ENCODE measurements at regions not wholly inside any gene's neighbourhood (a gene's known extent, or its start where the extent isn't known, plus 50 kb on each side); places are given as distances from the start of the nearest gene placed in this dataset.
"Not testable (repeated sequence)": the region's sequence is repeated elsewhere in the genome, so short reads cannot be mapped to it uniquely, and the experiment has no call there.

GRCh38 chr1:117708323-117709248 is 102.7 kb downstream of the TENT5C start:
- Histone ChIP-seq H3K9me3 (no peaks in the 10 kb centered on the region), H3K4me3 (no peak overlapping the region), H3K27ac (no peak overlapping the region), H3K36me3 (no peaks in the 10 kb centered on the region), H3K4me1 (no peaks in the 10 kb centered on the region), H3K27me3 (no peaks in the 10 kb centered on the region)
- DNase-seq = peak in 1 of 2 donors; percentile 39
- TF ChIP-seq CTCF (IDR thresholded peaks at IDR 0.05) (no peak), POLR2A (IDR thresholded peaks at IDR 0.05) (no peak)
- intact Hi-C loops (cut with DNase I; ENCODE audit: low total_unique reads) = no loop called here

GRCh38 chr1:117709249-117709691 is 103.4 kb downstream of the TENT5C start:
- Histone ChIP-seq H3K4me3 (no peak overlapping the region), H3K27ac (no peak overlapping the region), H3K27me3 (no peaks in the 10 kb centered on the region), H3K4me1 (no peaks in the 10 kb centered on the region), H3K36me3 (no peaks in the 10 kb centered on the region), H3K9me3 (no peaks in the 10 kb centered on the region)
- intact Hi-C loops (cut with DNase I; ENCODE audit: low total_unique reads) = no loop called here
- TF ChIP-seq POLR2A (IDR thresholded peaks at IDR 0.05) = no peak
- no peak for TF ChIP-seq CTCF (IDR thresholded peaks at IDR 0.05)
- no peak for DNase-seq

GRCh38 chr1:117710710-117711109 is 104.9 kb downstream of the TENT5C start:
- no peaks in the 10 kb centered on the region for H3K27me3 ChIP-seq
- DNase-seq = no peak
- H3K4me1 ChIP-seq = no peaks in the 10 kb centered on the region
- H3K36me3 ChIP-seq = no peaks in the 10 kb centered on the region
- no peak overlapping the region for H3K27ac ChIP-seq
- intact Hi-C loops (cut with DNase I; ENCODE audit: low total_unique reads) = no loop called here
- H3K9me3 ChIP-seq = no peaks in the 10 kb centered on the region
- TF ChIP-seq POLR2A (IDR thresholded peaks at IDR 0.05) = no peak
- TF ChIP-seq CTCF (IDR thresholded peaks at IDR 0.05) = no peak
- H3K4me3 ChIP-seq = no peak overlapping the region

- Histone ChIP-seq H3K4me1 (no peaks in the 10 kb centered on the region), H3K9me3 (no peaks in the 10 kb centered on the region), H3K27ac (no peak overlapping the region), H3K36me3 (no peaks in the 10 kb centered on the region), H3K4me3 (no peak overlapping the region), H3K27me3 (no peaks in the 10 kb centered on the region)
- TF ChIP-seq CTCF (IDR thresholded peaks at IDR 0.05) = no peak
- no peak for TF ChIP-seq POLR2A (IDR thresholded peaks at IDR 0.05)
- intact Hi-C loops (cut with DNase I; ENCODE audit: low total_unique reads) = no loop called here
- no peak for DNase-seq
Measured at GRCh38 chr1:117712621-117713020, 106.8 kb downstream of the TENT5C start.

GRCh38 chr1:117714546-117714945 is 108.7 kb downstream of the TENT5C start:
- Histone ChIP-seq H3K4me3 (no peak overlapping the region), H3K4me1 (no peaks in the 10 kb centered on the region), H3K27me3 (no peaks in the 10 kb centered on the region), H3K36me3 (no peaks in the 10 kb centered on the region), H3K27ac (no peak overlapping the region), H3K9me3 (no peaks in the 10 kb centered on the region)
- no peak for DNase-seq
- intact Hi-C loops (cut with DNase I; ENCODE audit: low total_unique reads) = no loop called here
- no peak for TF ChIP-seq POLR2A (IDR thresholded peaks at IDR 0.05)
- TF ChIP-seq CTCF (IDR thresholded peaks at IDR 0.05) = no peak

GRCh38 chr1:117716030-117716429 is 110.2 kb downstream of the TENT5C start:
- H3K9me3 ChIP-seq, H3K4me3 ChIP-seq: not testable (repeated sequence)

GRCh38 chr1:117717980-117718379 is 112.1 kb downstream of the TENT5C start:
- H3K9me3 ChIP-seq; H3K4me3 ChIP-seq; H3K27ac ChIP-seq; H3K27me3 ChIP-seq; H3K36me3 ChIP-seq; DNase-seq; intact Hi-C loops (cut with DNase I; ENCODE audit: low total_unique reads); H3K4me1 ChIP-seq: not testable (repeated sequence)

More at GRCh38 chr1:117716030-117716429, 110.2 kb downstream of the TENT5C start:
- H3K36me3 ChIP-seq; H3K4me1 ChIP-seq; H3K27ac ChIP-seq; intact Hi-C loops (cut with DNase I; ENCODE audit: low total_unique reads); DNase-seq; H3K27me3 ChIP-seq: not testable (repeated sequence)

- H3K9me3 ChIP-seq; intact Hi-C loops (cut with DNase I; ENCODE audit: low total_unique reads); H3K4me3 ChIP-seq; H3K27me3 ChIP-seq; H3K36me3 ChIP-seq; H3K27ac ChIP-seq; DNase-seq; H3K4me1 ChIP-seq: not testable (repeated sequence)
Measured at GRCh38 chr1:117718596-117718995, 112.7 kb downstream of the TENT5C start.
